Uterus (tissue), 3 donors: ENCODE measurements at regions not wholly inside any gene's neighbourhood (a gene's known extent, or its start where the extent isn't known, plus 50 kb on each side); places are given as distances from the start of the nearest gene placed in this dataset.

Source experiments
- DNase-seq, 2 donors: peaks; one replicate each; pipeline ENCODE4 v3.0.0-alpha.2; 2019 to 2020
- H3K27ac ChIP-seq, 2 donors: fragments of 200-600 bp; sonication (generic); 1 replicate in 1 of 2; 2 replicates in 1 of 2; pipeline ENCODE4 v1.5.1; 2016 to 2018
- H3K27me3 ChIP-seq, 2 donors: fragments of 200-600 bp; sonication (generic); one replicate each; pipeline ENCODE4 v1.5.1; 2018 to 2019; ENCODE audit warnings: control low read depth in 1 of 2
- H3K36me3 ChIP-seq, 2 donors: fragments of 200-600 bp; sonication (generic); one replicate each; pipeline ENCODE4 v1.5.1; 2019; ENCODE audit warnings: control low read depth in 1 of 2
- H3K4me1 ChIP-seq, 2 donors: fragments of 200-600 bp; sonication (generic); one replicate each; pipeline ENCODE4 v1.5.1; 2018 to 2019; ENCODE audit warnings: control low read depth in 1 of 2
- H3K4me3 ChIP-seq, 2 donors: fragments of 200-600 bp; sonication (generic); 1 replicate in 1 of 2; 2 replicates in 1 of 2; pipeline ENCODE4 v1.5.1; 2018 to 2019; ENCODE audit warnings: mild to moderate bottlenecking in 1 of 2
- H3K9me3 ChIP-seq, 2 donors: fragments of 200-600 bp; sonication (generic); one replicate each; pipeline ENCODE4 v1.5.1; 2019; ENCODE audit warnings: control low read depth in 1 of 2
- CTCF ChIP-seq, 4 experiments: fragments of 200-600 bp in 2 of 4; fragments of 450-650 bp in 2 of 4; sonication (generic) in 2 of 4; IDR thresholded peaks; one replicate each; pipeline ENCODE4 v1.5.1; 2016 to 2019; ENCODE audit warnings: antibody characterized with exemption in 4 of 4, mild to moderate bottlenecking in 2 of 4, moderate library complexity in 1 of 4
- POLR2A ChIP-seq, 2 donors: fragments of 450-650 bp; IDR thresholded peaks; one replicate each; pipeline ENCODE4 v1.6.1; 2016; ENCODE audit warnings: antibody characterized with exemption in 2 of 2, mild to moderate bottlenecking in 1 of 2, moderate library complexity in 1 of 2
- intact Hi-C: fragments of 100-400 bp; cut with DNase I; formaldehyde crosslinking; loops from one replicate; pipeline ENCODE4 v1.15.1; 2023; ENCODE audit warnings: low total_unique reads
- donor health status: DM: yes; HTN: yes; CAD: no.

- Histone ChIP-seq H3K4me3 (no peak overlapping the region), H3K27me3 (no peaks in the 10 kb centered on the region), H3K27ac (no peak overlapping the region), H3K36me3 (no peaks in the 10 kb centered on the region), H3K4me1 (no peaks in the 10 kb centered on the region), H3K9me3 (no peaks in the 10 kb centered on the region)
- no peak for DNase-seq
- TF ChIP-seq CTCF (IDR thresholded peaks at IDR 0.05) (no peak), POLR2A (IDR thresholded peaks at IDR 0.05) (no peak)
- intact Hi-C loops, result no loop called here
These were observed 173.1 kb upstream of the HS6ST1 start for GRCh38 chr2:128491692-128492244.

- no peaks in the 10 kb centered on the region for H3K27me3 ChIP-seq
- H3K36me3 ChIP-seq, result no peaks in the 10 kb centered on the region
- no peak overlapping the region for H3K4me3 ChIP-seq
- intact Hi-C loops, result no loop called here
- H3K27ac ChIP-seq, result no peak overlapping the region
- DNase-seq, result no peak
- H3K4me1 ChIP-seq, result no peaks in the 10 kb centered on the region
- H3K9me3 ChIP-seq, result no peaks in the 10 kb centered on the region
- TF ChIP-seq POLR2A (IDR thresholded peaks at IDR 0.05) (no peak), CTCF (IDR thresholded peaks at IDR 0.05) (no peak)
These were observed 174.5 kb upstream of the HS6ST1 start for GRCh38 chr2:128492966-128493811.

- intact Hi-C loops, result no loop called here
- no peak for TF ChIP-seq CTCF (IDR thresholded peaks at IDR 0.05)
- no peak for TF ChIP-seq POLR2A (IDR thresholded peaks at IDR 0.05)
- Histone ChIP-seq H3K9me3 (no peaks in the 10 kb centered on the region), H3K4me3 (no peak overlapping the region), H3K27ac (no peak overlapping the region), H3K4me1 (no peaks in the 10 kb centered on the region), H3K36me3 (no peaks in the 10 kb centered on the region), H3K27me3 (no peaks in the 10 kb centered on the region)
- no peak for DNase-seq
These were observed 175.2 kb upstream of the HS6ST1 start for GRCh38 chr2:128493880-128494279.

GRCh38 chr2:128494307-128494639 is 175.6 kb upstream of the HS6ST1 start:
- Histone ChIP-seq H3K9me3 (no peaks in the 10 kb centered on the region), H3K36me3 (no peaks in the 10 kb centered on the region), H3K27me3 (no peaks in the 10 kb centered on the region), H3K4me3 (no peak overlapping the region), H3K27ac (no peak overlapping the region), H3K4me1 (no peaks in the 10 kb centered on the region)
- DNase-seq, result no peak
- intact Hi-C loops, result no loop called here
- no peak for TF ChIP-seq CTCF (IDR thresholded peaks at IDR 0.05)

GRCh38 chr2:128494640-128495321 is 176.1 kb upstream of the HS6ST1 start:
- intact Hi-C loops, result no loop called here
- Histone ChIP-seq H3K4me1 (no peaks in the 10 kb centered on the region), H3K36me3 (no peaks in the 10 kb centered on the region), H3K27ac (no peak overlapping the region), H3K4me3 (no peak overlapping the region), H3K9me3 (no peaks in the 10 kb centered on the region), H3K27me3 (no peaks in the 10 kb centered on the region)
- no peak for DNase-seq
- TF ChIP-seq POLR2A (IDR thresholded peaks at IDR 0.05) (no peak), CTCF (IDR thresholded peaks at IDR 0.05) (no peak)
